ENCODE measurements at regions not wholly inside any gene's neighbourhood (a gene's known extent, or its start where the extent isn't known, plus 50 kb on each side); places are given as distances from the start of the nearest gene placed in this dataset.

- no peak for DNase-seq (ENCODE audit: low read depth in 1 of 2, low spot score in 1 of 2)
- H3K36me3 ChIP-seq, result no peaks in the 10 kb centered on the region
- H3K9me3 ChIP-seq (ENCODE audit: low read depth), result no peaks in the 10 kb centered on the region
- TF ChIP-seq CTCF (IDR thresholded peaks at IDR 0.05; ENCODE audit: low read depth, low read length), result no peak
- H3K4me3 ChIP-seq, result no peak overlapping the region
- H3K4me1 ChIP-seq (ENCODE audit: low read depth), result no peaks in the 10 kb centered on the region
- H3K27me3 ChIP-seq, result no peaks in the 10 kb centered on the region
- no peak overlapping the region for H3K27ac ChIP-seq
Measured at GRCh38 chr15:87609894-87610293, 646.6 kb downstream of the NTRK3 start.

- Histone ChIP-seq H3K27me3 (no peaks in the 10 kb centered on the region), H3K9me3 (ENCODE audit: low read depth) (no peaks in the 10 kb centered on the region), H3K36me3 (no peaks in the 10 kb centered on the region), H3K27ac (no peak overlapping the region), H3K4me1 (ENCODE audit: low read depth) (no peaks in the 10 kb centered on the region), H3K4me3 (no peak overlapping the region)
- peak in 1 of 2 donors; percentile 97 for DNase-seq (ENCODE audit: low read depth in 1 of 2, low spot score in 1 of 2)
- no peak for TF ChIP-seq CTCF (IDR thresholded peaks at IDR 0.05; ENCODE audit: low read depth, low read length)
Measured at GRCh38 chr15:87609474-87609873, 647.1 kb downstream of the NTRK3 start.

- no peaks in the 10 kb centered on the region for H3K27me3 ChIP-seq
- peak in 1 of 2 donors; percentile 39 for DNase-seq (ENCODE audit: low read depth in 1 of 2, low spot score in 1 of 2)
- H3K9me3 ChIP-seq (ENCODE audit: low read depth), result no peaks in the 10 kb centered on the region
- H3K4me3 ChIP-seq, result no peak overlapping the region
- no peaks in the 10 kb centered on the region for H3K36me3 ChIP-seq
- H3K27ac ChIP-seq, result no peak overlapping the region
- H3K4me1 ChIP-seq (ENCODE audit: low read depth), result no peaks in the 10 kb centered on the region
- peak; percentile 15 for TF ChIP-seq CTCF (IDR thresholded peaks at IDR 0.05; ENCODE audit: low read depth, low read length)
Measured at GRCh38 chr15:87608238-87609028, 648.1 kb downstream of the NTRK3 start.

GRCh38 chr15:87606971-87607370, 649.6 kb downstream of the NTRK3 start:
- Histone ChIP-seq H3K4me1 (ENCODE audit: low read depth) (no peaks in the 10 kb centered on the region), H3K27me3 (no peaks in the 10 kb centered on the region), H3K4me3 (no peak overlapping the region), H3K36me3 (no peaks in the 10 kb centered on the region), H3K9me3 (ENCODE audit: low read depth) (no peaks in the 10 kb centered on the region), H3K27ac (no peak overlapping the region)
- no peak for DNase-seq (ENCODE audit: low read depth in 1 of 2, low spot score in 1 of 2)
- no peak for TF ChIP-seq CTCF (IDR thresholded peaks at IDR 0.05; ENCODE audit: low read depth, low read length)

- H3K4me1 ChIP-seq (ENCODE audit: low read depth), result no peaks in the 10 kb centered on the region
- no peak overlapping the region for H3K27ac ChIP-seq
- TF ChIP-seq CTCF (IDR thresholded peaks at IDR 0.05; ENCODE audit: low read depth, low read length), result peak; percentile 66
- no peaks in the 10 kb centered on the region for H3K9me3 ChIP-seq (ENCODE audit: low read depth)
- no peak overlapping the region for H3K4me3 ChIP-seq
- no peaks in the 10 kb centered on the region for H3K36me3 ChIP-seq
- peak; percentile 41 to 55 for DNase-seq (ENCODE audit: low read depth in 1 of 2, low spot score in 1 of 2)
- no peaks in the 10 kb centered on the region for H3K27me3 ChIP-seq
Measured at GRCh38 chr15:87604857-87605446, 651.6 kb downstream of the NTRK3 start.

Data from cardiac muscle cell (in vitro differentiated cells and primary cell).